ENCODE measurements at regions not wholly inside any gene's neighbourhood (a gene's known extent, or its start where the extent isn't known, plus 50 kb on each side); places are given as distances from the start of the nearest gene placed in this dataset.
"Not testable (repeated sequence)": the region's sequence is repeated elsewhere in the genome, so short reads cannot be mapped to it uniquely, and the experiment has no call there.

DNA sequence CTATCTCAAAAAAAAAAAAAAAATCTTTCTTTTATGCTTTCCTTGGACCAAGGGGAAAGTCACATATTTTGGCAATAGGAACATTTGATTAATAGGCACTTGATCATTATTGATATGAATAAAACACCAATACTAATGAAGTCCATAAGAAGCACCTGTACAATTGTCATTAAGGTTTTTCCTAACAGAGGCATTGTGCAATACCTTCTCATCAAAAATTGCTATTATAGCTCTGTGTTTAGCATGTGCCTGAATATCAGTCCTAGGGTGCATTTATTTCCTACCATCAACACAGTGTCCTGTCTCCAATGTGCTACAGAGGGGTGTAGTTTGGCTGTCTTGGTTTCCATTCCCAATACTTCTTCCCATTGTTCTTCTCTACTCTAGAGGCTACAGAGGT lies 483.8 kb upstream of the SPRED2 start:
- no peak for TF ChIP-seq CTCF (IDR thresholded peaks at IDR 0.05)
- H3K4me3 ChIP-seq (ENCODE audit: low read depth, poor library complexity, severe bottlenecking), result no peak overlapping the region
- intact Hi-C loops (cut with DNase I; ENCODE audit: low total_unique reads), result no loop called here
- DNase-seq (ENCODE audit: low spot score in 2 of 2), result no peak

DNA sequence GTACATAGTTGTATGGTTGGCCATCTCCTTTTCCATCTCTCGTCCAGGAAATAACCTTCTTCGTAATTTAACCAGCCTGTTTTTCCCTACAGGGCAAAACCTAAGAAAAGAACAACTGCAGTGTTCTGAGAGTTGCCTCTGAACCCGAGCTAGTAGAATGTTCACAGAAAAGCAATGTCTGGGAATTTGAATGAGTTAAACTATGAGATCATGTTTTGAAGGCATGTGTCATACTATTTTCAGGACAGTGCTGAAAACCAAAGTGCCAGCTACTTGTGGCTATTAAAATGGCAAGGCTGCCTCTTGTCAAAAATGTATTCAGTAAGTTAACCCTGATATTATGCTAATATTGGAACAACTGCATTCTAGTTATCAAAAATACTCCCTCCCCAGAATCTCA lies 482.9 kb upstream of the SPRED2 start:
- intact Hi-C loops (cut with DNase I; ENCODE audit: low total_unique reads), result no loop called here
- no peak for TF ChIP-seq CTCF (IDR thresholded peaks at IDR 0.05)
- no peak for TF ChIP-seq POLR2A (IDR thresholded peaks at IDR 0.05)
- 86 to 91% methylated on average over 3 of the region's 3 CpGs for WGBS, 2 donors
- no peak for DNase-seq (ENCODE audit: low spot score in 2 of 2)
- no peak overlapping the region for H3K4me3 ChIP-seq (ENCODE audit: low read depth, poor library complexity, severe bottlenecking)

DNA sequence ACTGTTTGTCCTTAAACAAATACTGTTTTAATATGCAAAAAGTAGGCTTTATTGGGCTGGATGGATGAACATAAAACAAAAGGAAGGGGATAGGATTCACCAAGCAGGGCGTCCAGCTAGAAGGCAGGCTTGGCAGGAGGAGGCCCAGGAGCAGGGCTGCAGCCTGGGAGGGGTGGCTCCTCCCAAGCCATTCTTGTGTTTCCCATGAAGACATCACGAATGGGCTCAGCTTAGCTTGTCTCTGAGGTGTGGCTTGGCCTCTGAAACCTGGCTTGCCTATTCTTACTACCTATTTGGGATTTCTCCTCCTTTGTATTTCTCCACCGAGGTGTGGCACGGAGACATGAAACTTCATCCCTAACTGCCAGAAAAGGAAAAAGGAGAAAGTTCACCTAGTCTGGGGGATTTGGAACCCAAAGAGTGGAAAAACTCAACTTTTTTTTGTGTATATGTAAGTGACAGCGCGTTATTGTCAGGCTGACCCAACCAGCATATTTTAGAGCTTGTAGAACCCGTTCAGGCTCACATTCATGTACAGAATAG lies 481.9 kb upstream of the SPRED2 start:
- DNase-seq (ENCODE audit: low spot score in 2 of 2), result no peak
- intact Hi-C loops (cut with DNase I; ENCODE audit: low total_unique reads), result no loop called here
- WGBS, 2 donors, result 81 to 87% methylated on average over 7 of the region's 7 CpGs
- no peak overlapping the region for H3K4me3 ChIP-seq (ENCODE audit: low read depth, poor library complexity, severe bottlenecking)
- TF ChIP-seq POLR2A (IDR thresholded peaks at IDR 0.05) (no peak), CTCF (IDR thresholded peaks at IDR 0.05) (no peak)

DNA sequence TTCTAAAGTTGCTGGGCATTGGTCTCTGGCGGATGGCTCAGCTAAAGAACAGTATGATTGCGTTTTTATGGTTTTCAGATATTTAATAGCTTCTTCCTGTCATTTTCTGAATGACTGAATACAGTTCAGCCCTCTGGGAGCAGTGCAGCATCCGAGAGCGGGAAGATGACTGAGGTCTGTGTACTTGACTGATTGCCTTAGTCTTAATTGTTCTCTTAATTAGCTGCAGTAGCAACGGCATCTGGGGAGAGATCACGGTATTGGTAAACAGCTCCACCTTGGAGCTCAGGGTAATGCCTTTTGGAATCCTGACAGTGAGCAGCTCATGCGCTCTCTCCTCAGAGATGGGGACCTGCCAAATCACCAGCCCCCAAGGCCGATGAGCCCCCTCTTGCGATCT lies 481.4 kb upstream of the SPRED2 start:
- 63 to 66% methylated on average over 9 of the region's 9 CpGs for WGBS, 2 donors
- intact Hi-C loops (cut with DNase I; ENCODE audit: low total_unique reads), result no loop called here
- TF ChIP-seq POLR2A (IDR thresholded peaks at IDR 0.05), result no peak
- TF ChIP-seq CTCF (IDR thresholded peaks at IDR 0.05), result no peak
- H3K4me3 ChIP-seq (ENCODE audit: low read depth, poor library complexity, severe bottlenecking), result no peak overlapping the region
- no peak for DNase-seq (ENCODE audit: low spot score in 2 of 2)

GRCh38 chr2:65901756-65902155 lies 469.4 kb upstream of the SPRED2 start:
- 43 to 57% methylated on average over 1 of the region's 1 CpG for WGBS, 2 donors
- no peak overlapping the region for H3K4me3 ChIP-seq (ENCODE audit: low read depth, poor library complexity, severe bottlenecking)
- no peak for DNase-seq (ENCODE audit: low spot score in 2 of 2)
- TF ChIP-seq POLR2A (IDR thresholded peaks at IDR 0.05) (no peak), CTCF (IDR thresholded peaks at IDR 0.05) (no peak)
- intact Hi-C loops (cut with DNase I; ENCODE audit: low total_unique reads), result no loop called here

- WGBS, 2 donors, result 78 to 82% methylated on average over 4 of the region's 4 CpGs
- no peak for DNase-seq (ENCODE audit: low spot score in 2 of 2)
- intact Hi-C loops (cut with DNase I; ENCODE audit: low total_unique reads), result no loop called here
These were observed 464.0 kb upstream of the SPRED2 start for GRCh38 chr2:65896446-65896845.

DNA sequence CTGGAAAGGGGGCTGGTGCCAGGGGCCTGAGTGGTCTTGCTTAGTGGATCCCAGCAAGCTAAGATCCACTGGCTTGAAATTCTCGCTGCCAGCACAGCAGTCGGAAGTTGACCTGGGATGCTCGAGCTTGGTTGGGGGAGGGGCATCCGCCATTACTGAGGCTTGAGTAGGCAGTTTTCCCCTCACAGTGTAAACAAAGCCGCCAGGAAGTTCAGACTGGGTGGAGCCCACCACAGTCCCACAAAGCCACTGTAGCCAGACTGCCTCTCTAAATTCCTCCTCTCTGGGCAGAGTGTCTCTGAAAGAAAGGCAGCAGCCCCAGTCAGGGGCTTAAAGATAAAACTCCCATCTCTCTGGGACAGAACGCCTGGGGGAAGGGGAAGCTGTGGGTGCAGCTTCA lies 457.7 kb upstream of the SPRED2 start:
- WGBS, 2 donors, result 70 to 89% methylated on average over 6 of the region's 6 CpGs
- intact Hi-C loops (cut with DNase I; ENCODE audit: low total_unique reads); H3K4me3 ChIP-seq (ENCODE audit: low read depth, poor library complexity, severe bottlenecking); DNase-seq (ENCODE audit: low spot score in 2 of 2): not testable (repeated sequence)

More at GRCh38 chr2:65896446-65896845, 464.0 kb upstream of the SPRED2 start:
- TF ChIP-seq CTCF (IDR thresholded peaks at IDR 0.05), result no peak
- no peak for TF ChIP-seq POLR2A (IDR thresholded peaks at IDR 0.05)
- no peak overlapping the region for H3K4me3 ChIP-seq (ENCODE audit: low read depth, poor library complexity, severe bottlenecking)
